ENCODE measurements at regions not wholly inside any gene's neighbourhood (a gene's known extent, or its start where the extent isn't known, plus 50 kb on each side); places are given as distances from the start of the nearest gene placed in this dataset.

- TF ChIP-seq CTCF (conservative IDR thresholded peaks at IDR 0.05) = no peak
- TF ChIP-seq ZFX (IDR thresholded peaks at IDR 0.05) = no peak
Measured at GRCh38 chr5:36438765-36439561, 137.3 kb upstream of the RANBP3L start.
